CD8-positive, alpha-beta memory T cell (primary cell): ENCODE measurements at regions not wholly inside any gene's neighbourhood (a gene's known extent, or its start where the extent isn't known, plus 50 kb on each side); places are given as distances from the start of the nearest gene placed in this dataset.
A peak's percentile ranks its signal among the peaks of the same experiment; 100 is the strongest.

Source experiments
- CTCF ChIA-PET: fragments of 350-600 bp; sonication (Branson Sonifier 250); formaldehyde crosslinking; loops from one replicate; lab custom pipeline; 2021; ENCODE audit warnings: antibody characterized with exemption; lab: Charles Lee
- POLR2A ChIA-PET: fragments of 350-600 bp; sonication (Branson Sonifier 250); formaldehyde crosslinking; loops from one replicate; lab custom pipeline; 2021; ENCODE audit warnings: antibody characterized with exemption; lab: Charles Lee
- DNase-seq, 5 donors: peaks; one replicate each; pipeline versions ENCODE4 v3.0.0 to v3.0.0-alpha.2; 2020 to 2022; ENCODE audit warnings: mixed read lengths in 1 of 5
- H3K27ac ChIP-seq: one replicate; pipeline ENCODE4 v1.7.0; 2013; ENCODE audit warnings: low read depth, mild to moderate bottlenecking, low read length, moderate library complexity
- H3K27me3 ChIP-seq: 2 replicates; pipeline ENCODE4 v1.7.0; 2013; ENCODE audit warnings: low read length, mild to moderate bottlenecking; ENCODE audit not compliant: insufficient read depth, poor library complexity, severe bottlenecking
- H3K36me3 ChIP-seq: 2 replicates; pipeline ENCODE4 v1.7.0; 2013; ENCODE audit warnings: mild to moderate bottlenecking, low read length, moderate library complexity; ENCODE audit not compliant: insufficient read depth
- H3K4me1 ChIP-seq: 2 replicates; pipeline ENCODE4 v1.7.0; 2013; ENCODE audit warnings: mild to moderate bottlenecking, low read length, moderate library complexity; ENCODE audit not compliant: insufficient read depth
- H3K4me3 ChIP-seq: 2 replicates; pipeline ENCODE4 v1.7.0; 2013; ENCODE audit warnings: mild to moderate bottlenecking, low read length
- H3K9me3 ChIP-seq: 2 replicates; pipeline ENCODE4 v1.7.0; 2013; ENCODE audit warnings: mild to moderate bottlenecking, low read length
- H3K27ac Mint-ChIP-seq, 8 donors: one replicate each; pipeline ENCODE4 v1.8.0; 2020 to 2021; ENCODE audit warnings: mixed read lengths in 8 of 8, mild to moderate bottlenecking in 6 of 8, inconsistent platforms in 3 of 8, moderate library complexity in 3 of 8
- H3K27me3 Mint-ChIP-seq, 2 donors: one replicate each; pipeline ENCODE4 v1.8.0; 2020 to 2021; ENCODE audit warnings: mixed read lengths in 2 of 2, mild to moderate bottlenecking in 1 of 2, moderate library complexity in 1 of 2
- H3K36me3 Mint-ChIP-seq, 3 donors: one replicate each; pipeline ENCODE4 v1.8.0; 2020 to 2021; ENCODE audit warnings: mixed read lengths in 3 of 3, inconsistent platforms in 1 of 3, mild to moderate bottlenecking in 1 of 3
- H3K4me1 Mint-ChIP-seq, 3 donors: one replicate each; pipeline ENCODE4 v1.8.0; 2020 to 2021; ENCODE audit warnings: mixed read lengths in 3 of 3, inconsistent platforms in 1 of 3, mild to moderate bottlenecking in 1 of 3
- H3K4me3 Mint-ChIP-seq, 7 donors: one replicate each; pipeline ENCODE4 v1.8.0; 2020 to 2021; ENCODE audit warnings: mixed read lengths in 7 of 7, mild to moderate bottlenecking in 6 of 7, moderate library complexity in 4 of 7, inconsistent platforms in 2 of 7
- H3K9me3 Mint-ChIP-seq, 5 donors: one replicate each; pipeline ENCODE4 v1.8.0; 2020 to 2022; ENCODE audit warnings: mixed read lengths in 5 of 5, mild to moderate bottlenecking in 3 of 5, moderate library complexity in 2 of 5, inconsistent platforms in 1 of 5

DNA sequence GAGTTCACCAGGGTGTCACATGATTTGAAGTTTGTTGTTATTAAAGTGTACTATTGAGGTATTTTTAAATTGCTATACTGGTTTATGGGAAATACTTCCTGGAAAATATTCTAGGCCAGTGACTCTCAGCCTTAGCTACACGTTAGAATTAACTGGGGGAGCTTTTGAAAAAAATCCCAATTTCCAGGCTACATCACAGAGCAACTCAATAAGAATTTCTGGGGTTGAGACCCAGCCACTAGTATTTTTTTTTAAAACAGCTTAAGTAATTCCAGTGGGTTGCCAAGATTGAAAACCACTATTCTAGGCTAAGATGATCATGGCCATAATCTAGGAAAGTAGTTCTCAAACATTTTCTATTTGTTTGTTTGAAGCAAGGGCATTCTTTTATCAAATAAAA lies 142.9 kb upstream of the GRIA1 start:
- Histone ChIP-seq H3K4me1 (no peaks in the 10 kb centered on the region), H3K9me3 (no peaks in the 10 kb centered on the region), H3K4me3 (no peak overlapping the region), H3K27ac (no peak overlapping the region), H3K27me3 (no peaks in the 10 kb centered on the region), H3K36me3 (no peaks in the 10 kb centered on the region)
- ChIA-PET CTCF (no interaction called here), POLR2A (no interaction called here)
- peaks cover 0 to 4% (median 0%) of the 10 kb centered on the region in 5 donors for H3K9me3 Mint-ChIP-seq
- H3K4me1 Mint-ChIP-seq: peaks cover 2 to 5% (median 3%) of the 10 kb centered on the region in 3 donors
- DNase-seq: no peak
- peaks cover 4 to 6% of the 10 kb centered on the region in 2 donors for H3K27me3 Mint-ChIP-seq
- no peak overlapping the region for H3K27ac Mint-ChIP-seq
- H3K36me3 Mint-ChIP-seq: no peaks in the 10 kb centered on the region
- no peak overlapping the region for H3K4me3 Mint-ChIP-seq

DNA sequence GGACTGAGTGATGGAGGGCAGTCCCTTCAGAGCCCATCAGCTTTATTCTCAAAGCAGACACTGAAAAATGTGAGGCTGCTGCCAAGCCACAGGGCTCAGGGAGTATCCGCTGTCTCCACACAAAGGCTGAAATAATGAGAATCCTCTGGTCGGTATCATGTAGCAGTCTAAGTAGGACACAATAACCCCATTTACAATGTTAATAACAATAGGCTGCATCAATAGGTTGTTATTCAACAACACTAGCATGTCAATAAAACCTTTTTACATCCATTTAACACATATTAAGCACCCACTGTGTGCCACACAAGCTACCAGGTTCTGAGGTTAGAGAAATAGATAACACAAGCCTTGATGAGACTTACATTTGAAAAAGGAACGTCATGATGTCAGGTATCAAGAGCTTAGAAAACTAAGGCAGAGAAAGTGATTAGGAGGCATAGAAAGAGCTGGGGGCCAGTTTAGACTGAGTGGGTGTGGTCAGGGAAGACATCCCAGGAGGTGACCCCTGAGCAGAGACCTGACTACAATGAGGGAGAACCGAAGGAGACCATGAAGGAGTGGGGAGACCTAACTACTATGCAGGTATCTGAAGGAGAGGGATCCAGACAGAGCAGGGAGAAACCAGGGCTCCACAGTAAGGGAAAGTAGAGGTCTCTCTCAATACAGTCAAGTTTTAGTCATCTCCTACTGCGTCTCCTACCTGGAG lies 140.1 kb upstream of the GRIA1 start:
- Mint-ChIP-seq H3K27ac (no peak overlapping the region), H3K27me3 (peaks cover 4 to 6% of the 10 kb centered on the region in 2 donors), H3K4me1 (peaks cover 5 to 12% (median 11%) of the 10 kb centered on the region in 3 donors), H3K4me3 (no peak overlapping the region), H3K9me3 (peaks cover 0 to 4% (median 0%) of the 10 kb centered on the region in 5 donors), H3K36me3 (no peaks in the 10 kb centered on the region)
- DNase-seq: no peak
- no peaks in the 10 kb centered on the region for H3K36me3 ChIP-seq
- H3K4me3 ChIP-seq: no peak overlapping the region
- POLR2A ChIA-PET: no interaction called here
- H3K4me1 ChIP-seq: no peaks in the 10 kb centered on the region
- no peak overlapping the region for H3K27ac ChIP-seq
- H3K27me3 ChIP-seq: no peaks in the 10 kb centered on the region
- no peaks in the 10 kb centered on the region for H3K9me3 ChIP-seq
- CTCF ChIA-PET: no interaction called here

DNA sequence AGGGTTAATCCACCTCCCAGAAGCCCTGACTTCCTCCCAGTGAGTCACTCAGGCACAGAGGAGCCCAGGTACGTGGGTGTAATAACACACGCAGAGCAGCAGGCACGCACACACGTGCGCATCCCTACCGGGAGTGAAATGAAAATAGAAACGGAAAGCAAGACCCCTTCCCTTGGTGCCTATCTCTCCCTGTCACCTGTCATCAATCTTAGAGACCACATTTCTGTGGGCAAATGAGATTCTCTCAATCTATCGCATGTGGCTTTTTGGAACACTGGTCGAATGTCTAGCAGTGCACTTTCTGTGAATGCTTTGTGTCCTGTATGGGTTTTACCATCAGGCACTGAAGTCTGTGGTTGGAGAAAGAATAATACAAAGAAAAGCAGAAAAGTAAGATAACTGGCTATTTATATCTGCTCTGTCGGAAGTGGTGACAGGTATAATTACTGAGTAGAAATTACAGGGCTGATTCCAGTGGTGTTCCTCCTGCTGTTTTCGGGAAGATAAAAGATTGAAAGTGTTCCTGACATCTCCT lies 137.7 kb upstream of the GRIA1 start:
- Mint-ChIP-seq H3K4me1 (peaks cover 5 to 12% (median 11%) of the 10 kb centered on the region in 3 donors), H3K27ac (peak overlapping the region in 1 of 8 donors; percentile 64), H3K36me3 (no peaks in the 10 kb centered on the region), H3K9me3 (peaks cover 0 to 4% (median 3%) of the 10 kb centered on the region in 5 donors), H3K27me3 (peaks cover 4 to 6% of the 10 kb centered on the region in 2 donors), H3K4me3 (peak overlapping the region; percentile 33 to 83 (median 68))
- Histone ChIP-seq H3K4me1 (no peaks in the 10 kb centered on the region), H3K9me3 (no peaks in the 10 kb centered on the region), H3K27ac (no peak overlapping the region), H3K4me3 (peak overlapping the region; percentile 10), H3K36me3 (no peaks in the 10 kb centered on the region), H3K27me3 (no peaks in the 10 kb centered on the region)
- POLR2A ChIA-PET: no interaction called here
- CTCF ChIA-PET: no interaction called here
- DNase-seq: no peak

DNA sequence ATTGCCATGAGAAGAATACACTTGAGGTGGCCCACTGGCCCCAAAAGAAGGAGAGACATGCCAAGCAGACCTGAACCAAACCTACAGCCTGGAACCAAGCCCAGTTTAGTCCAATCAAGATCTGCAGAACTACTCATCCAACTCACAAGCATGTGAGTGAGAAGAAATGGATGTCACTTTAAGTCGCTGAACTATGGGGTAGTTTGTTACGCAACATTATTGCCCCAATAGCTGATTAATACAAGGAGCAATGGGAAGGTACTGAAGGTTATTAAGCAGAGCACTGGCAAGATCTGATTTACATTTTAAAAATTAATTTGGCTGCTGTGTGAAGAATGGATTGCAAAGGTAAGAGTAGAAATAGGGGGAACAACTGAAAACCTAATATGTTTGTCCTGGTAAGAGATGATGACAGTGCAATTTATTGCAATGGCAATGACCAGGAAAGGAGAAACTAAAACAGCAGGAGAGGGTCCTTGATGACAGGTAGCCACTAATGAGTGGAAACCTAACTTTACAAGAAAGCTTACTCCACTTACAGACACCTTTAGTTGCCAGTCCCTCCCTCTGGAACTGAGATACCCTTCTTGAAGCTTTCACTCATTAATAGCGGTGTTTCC lies 132.9 kb upstream of the GRIA1 start:
- POLR2A ChIA-PET: no interaction called here
- CTCF ChIA-PET: no interaction called here
- peaks cover 0 to 5% (median 3%) of the 10 kb centered on the region in 5 donors for H3K9me3 Mint-ChIP-seq
- H3K27me3 Mint-ChIP-seq: peaks cover 0 to 4% of the 10 kb centered on the region in 2 donors
- Histone ChIP-seq H3K27ac (no peak overlapping the region), H3K9me3 (no peaks in the 10 kb centered on the region), H3K4me1 (no peaks in the 10 kb centered on the region), H3K4me3 (no peak overlapping the region), H3K27me3 (no peaks in the 10 kb centered on the region), H3K36me3 (no peaks in the 10 kb centered on the region)
- no peaks in the 10 kb centered on the region for H3K36me3 Mint-ChIP-seq
- no peak overlapping the region for H3K4me3 Mint-ChIP-seq
- H3K27ac Mint-ChIP-seq: no peak overlapping the region
- no peak for DNase-seq
- H3K4me1 Mint-ChIP-seq: peaks cover 3 to 15% (median 10%) of the 10 kb centered on the region in 3 donors

DNA sequence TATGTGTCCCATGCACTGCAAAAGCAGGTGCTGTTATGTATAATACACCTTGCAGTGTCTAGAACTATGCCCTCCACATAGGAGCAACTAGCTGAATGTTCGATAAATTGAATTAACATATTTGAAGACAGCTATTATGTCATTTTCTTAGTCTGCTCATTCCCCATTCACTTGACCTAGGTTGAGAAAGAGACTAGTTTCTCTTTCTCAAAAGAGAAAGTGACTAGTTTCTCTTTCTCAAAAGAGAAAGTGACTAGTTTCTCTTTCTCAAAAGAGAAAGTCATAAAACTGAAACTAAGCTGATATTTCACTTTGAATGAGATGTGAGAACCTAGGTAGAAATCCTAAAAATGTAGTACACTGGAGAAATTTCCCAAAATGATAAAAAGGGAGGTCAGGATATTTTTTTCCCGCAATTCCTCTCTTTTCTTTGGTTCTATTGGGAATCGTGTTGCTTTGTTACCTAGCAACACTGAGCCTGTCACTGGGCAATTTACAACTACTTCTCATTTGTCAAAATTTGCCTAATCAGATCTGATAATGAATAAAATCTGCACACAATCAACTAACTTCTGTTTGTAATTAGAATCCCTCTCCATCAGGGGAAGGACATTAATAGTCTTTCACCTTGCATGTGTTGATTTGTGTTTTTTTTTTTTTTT lies 132.0 kb upstream of the GRIA1 start:
- Mint-ChIP-seq H3K9me3 (peaks cover 0 to 5% (median 3%) of the 10 kb centered on the region in 5 donors), H3K27ac (peak overlapping the region in 2 of 8 donors; percentile 13 to 72), H3K4me1 (peaks cover 0 to 6% (median 3%) of the 10 kb centered on the region in 3 donors), H3K4me3 (peak overlapping the region in 2 of 7 donors; percentile 18 to 61), H3K27me3 (peaks cover 0 to 3% of the 10 kb centered on the region in 2 donors), H3K36me3 (no peaks in the 10 kb centered on the region)
- Histone ChIP-seq H3K27me3 (no peaks in the 10 kb centered on the region), H3K4me1 (no peaks in the 10 kb centered on the region), H3K36me3 (no peaks in the 10 kb centered on the region), H3K27ac (no peak overlapping the region), H3K4me3 (no peak overlapping the region), H3K9me3 (no peaks in the 10 kb centered on the region)
- ChIA-PET CTCF (no interaction called here), POLR2A (no interaction called here)
- no peak for DNase-seq

DNA sequence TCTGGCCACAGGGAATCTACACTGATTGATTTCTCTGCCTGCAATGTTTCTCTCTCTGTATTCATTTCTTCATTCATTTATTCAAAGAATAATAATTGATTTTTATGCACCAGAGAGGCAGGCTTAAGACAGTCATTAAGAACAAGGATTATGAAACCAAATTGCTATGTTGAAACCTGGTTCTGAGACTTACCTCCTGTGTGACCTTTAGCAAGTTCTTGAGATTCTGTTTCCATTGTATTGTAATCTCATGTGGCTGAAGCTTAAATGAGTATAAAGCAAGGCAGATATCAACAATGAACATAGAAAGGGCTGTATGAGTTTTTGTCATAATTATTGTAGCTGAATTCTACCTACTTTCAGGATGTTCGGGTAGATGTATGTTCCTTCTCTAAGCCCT lies 129.6 kb upstream of the GRIA1 start:
- Histone ChIP-seq H3K36me3 (no peaks in the 10 kb centered on the region), H3K27ac (no peak overlapping the region), H3K4me3 (no peak overlapping the region), H3K4me1 (no peaks in the 10 kb centered on the region), H3K9me3 (no peaks in the 10 kb centered on the region), H3K27me3 (no peaks in the 10 kb centered on the region)
- Mint-ChIP-seq H3K4me3 (no peak overlapping the region), H3K9me3 (peaks cover 0 to 4% (median 2%) of the 10 kb centered on the region in 5 donors), H3K4me1 (peaks cover 0 to 5% (median 3%) of the 10 kb centered on the region in 3 donors), H3K36me3 (no peaks in the 10 kb centered on the region), H3K27ac (no peak overlapping the region), H3K27me3 (peaks cover 0 to 3% of the 10 kb centered on the region in 2 donors)
- ChIA-PET POLR2A (no interaction called here), CTCF (no interaction called here)
- no peak for DNase-seq

DNA sequence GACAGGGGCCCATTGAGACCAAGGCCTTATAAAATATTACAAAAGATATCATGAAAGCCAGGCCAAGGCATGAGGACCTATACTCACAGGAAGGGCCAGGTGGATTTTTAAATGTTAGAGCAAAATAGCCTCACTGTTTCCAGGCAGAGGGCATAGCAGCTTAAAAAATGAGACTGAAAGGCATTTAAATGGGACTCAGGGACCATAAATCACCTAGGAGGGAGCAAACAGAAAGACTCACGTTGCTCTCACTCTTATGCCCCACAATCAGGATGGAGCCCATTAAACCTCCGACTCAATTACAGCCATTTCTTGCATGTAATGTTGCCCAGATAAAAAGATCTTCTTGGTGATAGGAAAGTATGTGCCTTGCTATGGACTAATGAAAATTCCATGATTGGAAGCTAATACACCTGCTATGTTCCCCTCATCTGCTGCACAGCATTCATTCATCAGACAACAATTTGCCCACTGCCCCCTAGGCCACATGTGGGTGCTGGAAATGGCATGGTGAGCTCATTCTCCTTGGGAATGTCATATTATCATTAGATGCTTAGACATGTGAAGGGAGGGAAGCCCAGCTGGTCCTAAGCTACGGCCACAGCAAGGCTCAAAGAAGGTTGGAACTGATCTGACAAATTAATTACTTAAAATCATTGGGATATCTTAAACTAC lies 128.6 kb upstream of the GRIA1 start:
- DNase-seq: no peak
- H3K27ac Mint-ChIP-seq: no peak overlapping the region
- ChIA-PET POLR2A (no interaction called here), CTCF (no interaction called here)
- H3K4me1 ChIP-seq: no peaks in the 10 kb centered on the region
- H3K36me3 ChIP-seq: no peaks in the 10 kb centered on the region
- H3K27me3 Mint-ChIP-seq: peaks cover 0 to 3% of the 10 kb centered on the region in 2 donors
- H3K36me3 Mint-ChIP-seq: no peaks in the 10 kb centered on the region
- no peaks in the 10 kb centered on the region for H3K27me3 ChIP-seq
- H3K27ac ChIP-seq: no peak overlapping the region
- H3K9me3 Mint-ChIP-seq: peaks cover 0 to 3% (median 2%) of the 10 kb centered on the region in 5 donors
- H3K4me1 Mint-ChIP-seq: peaks cover 0 to 5% (median 3%) of the 10 kb centered on the region in 3 donors
- H3K9me3 ChIP-seq: no peaks in the 10 kb centered on the region
- H3K4me3 Mint-ChIP-seq: no peak overlapping the region
- no peak overlapping the region for H3K4me3 ChIP-seq
